Adrenal gland (tissue), 5 donors: ENCODE measurements at regions not wholly inside any gene's neighbourhood (a gene's known extent, or its start where the extent isn't known, plus 50 kb on each side); places are given as distances from the start of the nearest gene placed in this dataset.

ENCODE experiments used
- POLR2A ChIP-seq, 2 donors: fragments of 450-650 bp; IDR thresholded peaks; one replicate each; pipeline ENCODE4 v1.6.1; 2017; ENCODE audit warnings: antibody characterized with exemption in 2 of 2, mild to moderate bottlenecking in 2 of 2, moderate library complexity in 1 of 2
- TF ChIP-seq, protein P1 (sequence below), 6 experiments: fragments of 450-650 bp in 4 of 6; fragments of 200-600 bp in 2 of 6; sonication (generic) in 1 of 6; IDR thresholded peaks; 1 replicate in 5 of 6; 2 replicates in 1 of 6; pipeline versions ENCODE4 v1.5.1 to v1.8.0; 2016 to 2021; ENCODE audit warnings: antibody characterized with exemption in 6 of 6, mild to moderate bottlenecking in 2 of 6, moderate library complexity in 1 of 6
- donor health status: DM: no; HTN: no; CAD: no.

DNA sequence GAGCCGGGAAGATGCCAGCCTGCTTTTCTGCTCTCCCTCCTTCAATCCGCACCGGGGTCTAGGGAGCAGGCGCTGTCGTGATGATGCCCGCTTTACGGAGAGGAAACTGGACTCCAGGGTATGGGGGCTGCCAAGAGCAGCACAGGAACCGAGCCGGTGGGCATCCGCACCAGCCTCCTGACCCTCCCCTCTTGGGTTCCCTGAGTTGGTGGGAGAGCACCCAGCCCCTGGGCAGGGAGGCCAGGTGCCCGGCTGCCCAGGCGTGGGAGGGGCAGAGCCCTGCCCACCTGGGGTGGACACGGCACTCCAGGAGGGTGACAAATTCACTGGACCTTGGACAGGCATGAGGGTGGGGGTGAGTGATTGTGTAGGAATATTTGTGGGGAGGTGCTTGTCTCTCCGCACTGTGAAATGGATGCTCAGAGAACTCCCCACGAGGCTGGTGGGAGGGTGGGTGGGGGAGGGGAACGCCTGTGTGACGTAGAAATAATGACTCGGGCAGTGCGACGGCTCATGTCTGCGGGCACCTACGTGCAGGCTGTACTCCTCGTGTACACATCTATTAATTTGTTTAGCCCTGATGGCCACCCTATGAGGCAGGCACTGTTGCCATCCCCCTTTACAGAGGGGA, 173.4 kb downstream of the BMP7 start:
- TF ChIP-seq, protein P1, sequence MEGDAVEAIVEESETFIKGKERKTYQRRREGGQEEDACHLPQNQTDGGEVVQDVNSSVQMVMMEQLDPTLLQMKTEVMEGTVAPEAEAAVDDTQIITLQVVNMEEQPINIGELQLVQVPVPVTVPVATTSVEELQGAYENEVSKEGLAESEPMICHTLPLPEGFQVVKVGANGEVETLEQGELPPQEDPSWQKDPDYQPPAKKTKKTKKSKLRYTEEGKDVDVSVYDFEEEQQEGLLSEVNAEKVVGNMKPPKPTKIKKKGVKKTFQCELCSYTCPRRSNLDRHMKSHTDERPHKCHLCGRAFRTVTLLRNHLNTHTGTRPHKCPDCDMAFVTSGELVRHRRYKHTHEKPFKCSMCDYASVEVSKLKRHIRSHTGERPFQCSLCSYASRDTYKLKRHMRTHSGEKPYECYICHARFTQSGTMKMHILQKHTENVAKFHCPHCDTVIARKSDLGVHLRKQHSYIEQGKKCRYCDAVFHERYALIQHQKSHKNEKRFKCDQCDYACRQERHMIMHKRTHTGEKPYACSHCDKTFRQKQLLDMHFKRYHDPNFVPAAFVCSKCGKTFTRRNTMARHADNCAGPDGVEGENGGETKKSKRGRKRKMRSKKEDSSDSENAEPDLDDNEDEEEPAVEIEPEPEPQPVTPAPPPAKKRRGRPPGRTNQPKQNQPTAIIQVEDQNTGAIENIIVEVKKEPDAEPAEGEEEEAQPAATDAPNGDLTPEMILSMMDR (IDR thresholded peaks at IDR 0.05): no peak
- TF ChIP-seq POLR2A (IDR thresholded peaks at IDR 0.05): no peak
